HG02840 (cell line): ENCODE measurements at regions not wholly inside any gene's neighbourhood (a gene's known extent, or its start where the extent isn't known, plus 50 kb on each side); places are given as distances from the start of the nearest gene placed in this dataset.
"Not testable (repeated sequence)": the region's sequence is repeated elsewhere in the genome, so short reads cannot be mapped to it uniquely, and the experiment has no call there.

ENCODE experiments used
- ATAC-seq: cut with Tn5 transposase; IDR thresholded peaks from one replicate; pipeline ENCODE4 v1.9.1; 2021; ENCODE audit warnings: mild to moderate bottlenecking, moderate library complexity, moderate number of reproducible peaks; ENCODE audit not compliant: unreplicated experiment, low FRiP score

DNA sequence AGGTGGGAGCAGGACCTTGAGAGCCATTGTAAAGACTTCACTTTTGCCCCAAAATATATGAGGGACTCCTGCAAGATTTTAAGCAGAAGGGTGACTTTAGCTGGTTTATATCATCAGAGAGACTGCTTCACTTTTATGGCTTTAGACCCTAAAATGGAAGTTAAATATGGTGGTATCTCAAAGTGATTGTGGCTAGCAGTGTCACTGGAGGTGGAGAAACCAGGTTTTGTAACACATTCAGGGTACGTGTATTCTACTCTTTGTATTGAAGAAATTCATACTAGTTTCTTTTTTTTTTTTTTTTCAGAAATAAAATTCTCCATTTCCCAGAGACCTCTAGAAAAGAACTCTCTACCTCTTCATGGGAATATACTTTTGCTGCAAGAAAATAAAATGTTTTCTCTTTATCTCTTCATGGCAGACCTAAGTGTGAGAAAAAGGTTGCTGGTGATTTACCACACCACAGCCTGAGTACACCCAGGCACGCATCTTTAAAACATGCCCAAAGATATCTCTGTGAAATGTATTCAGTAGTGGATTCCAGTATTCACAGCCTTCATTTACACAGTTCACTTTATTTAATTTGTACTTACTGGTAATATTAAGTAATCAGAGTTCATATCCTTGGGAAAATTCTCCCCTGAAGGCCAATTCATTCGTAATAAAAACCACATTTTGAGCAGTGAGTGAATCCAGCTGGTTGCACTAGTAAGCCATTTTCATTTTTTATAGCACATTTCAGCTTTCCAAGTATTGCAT is 74.3 kb upstream of the GUCY1A1 start:
- no peak for ATAC-seq

DNA sequence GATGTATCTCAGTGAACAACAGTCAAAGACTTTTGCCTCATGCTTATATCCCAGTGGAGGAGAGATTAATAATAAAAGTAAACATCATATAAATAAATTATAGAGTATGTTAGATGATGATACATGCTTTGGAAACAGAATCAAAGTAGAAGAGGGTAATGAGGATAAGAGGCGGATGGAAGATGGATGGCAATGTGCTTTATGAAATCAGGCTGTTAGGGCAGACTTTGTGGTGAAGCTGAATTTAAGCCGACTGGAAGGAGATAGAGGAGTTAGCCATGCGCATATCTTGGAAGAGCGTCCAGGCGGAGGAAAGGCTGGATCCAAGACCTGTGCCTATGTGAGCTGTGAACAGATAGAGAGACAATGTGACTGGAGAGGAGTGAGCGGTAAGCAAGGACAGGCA is 74.9 kb upstream of the GUCY1A1 start:
- ATAC-seq: no peak

GRCh38 chr4:155590796-155591585 is 75.7 kb upstream of the GUCY1A1 start:
- no peak for ATAC-seq

GRCh38 chr4:155588437-155588836 is 78.2 kb upstream of the GUCY1A1 start:
- no peak for ATAC-seq

DNA sequence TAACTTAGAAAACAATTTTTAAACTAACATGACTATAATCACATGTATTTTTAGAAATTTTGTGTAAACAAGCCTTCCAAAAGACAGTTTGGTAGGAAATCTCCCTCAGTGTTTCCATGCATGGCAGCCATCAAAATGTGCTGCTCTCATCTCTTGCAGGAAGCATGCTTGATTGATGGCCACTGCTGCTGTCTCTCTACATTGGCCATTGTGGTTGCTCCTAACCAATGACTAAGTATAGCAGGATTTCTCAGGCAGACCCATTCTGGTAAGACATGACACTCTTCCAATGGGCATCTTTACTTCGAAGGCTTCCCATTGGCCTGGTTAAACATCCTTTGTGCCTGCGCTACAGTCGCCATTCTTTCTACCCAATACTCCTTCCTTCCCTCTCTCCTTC is 78.9 kb upstream of the GUCY1A1 start:
- no peak for ATAC-seq

- ATAC-seq: no peak
These were observed 83.6 kb upstream of the GUCY1A1 start for GRCh38 chr4:155582971-155583437.

GRCh38 chr4:155582041-155582440 is 84.6 kb upstream of the GUCY1A1 start:
- no peak for ATAC-seq

- no peak for ATAC-seq
These were observed 87.8 kb upstream of the GUCY1A1 start for GRCh38 chr4:155578726-155579370.

GRCh38 chr4:155578219-155578618 is 88.4 kb upstream of the GUCY1A1 start:
- no peak for ATAC-seq

DNA sequence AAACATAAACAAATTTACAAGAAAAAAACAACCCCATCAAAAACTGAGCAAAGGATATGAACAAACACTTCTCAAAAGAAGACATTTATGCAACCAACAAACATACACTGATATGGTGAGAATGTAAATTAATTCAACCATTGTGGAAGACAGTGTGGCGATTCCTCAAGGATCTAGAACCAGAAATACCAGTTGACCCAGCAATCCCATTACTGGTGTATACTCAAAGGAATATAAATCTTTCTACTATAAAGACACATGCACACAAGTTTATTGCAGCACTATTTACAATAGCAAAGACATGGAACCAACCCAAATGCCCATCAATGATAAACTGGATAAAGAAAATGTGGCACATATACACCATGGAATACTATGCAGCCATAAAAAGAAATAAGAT is 92.3 kb upstream of the GUCY1A1 start:
- ATAC-seq: not testable (repeated sequence)

GRCh38 chr4:155573126-155573525 is 93.5 kb upstream of the GUCY1A1 start:
- ATAC-seq: no peak

DNA sequence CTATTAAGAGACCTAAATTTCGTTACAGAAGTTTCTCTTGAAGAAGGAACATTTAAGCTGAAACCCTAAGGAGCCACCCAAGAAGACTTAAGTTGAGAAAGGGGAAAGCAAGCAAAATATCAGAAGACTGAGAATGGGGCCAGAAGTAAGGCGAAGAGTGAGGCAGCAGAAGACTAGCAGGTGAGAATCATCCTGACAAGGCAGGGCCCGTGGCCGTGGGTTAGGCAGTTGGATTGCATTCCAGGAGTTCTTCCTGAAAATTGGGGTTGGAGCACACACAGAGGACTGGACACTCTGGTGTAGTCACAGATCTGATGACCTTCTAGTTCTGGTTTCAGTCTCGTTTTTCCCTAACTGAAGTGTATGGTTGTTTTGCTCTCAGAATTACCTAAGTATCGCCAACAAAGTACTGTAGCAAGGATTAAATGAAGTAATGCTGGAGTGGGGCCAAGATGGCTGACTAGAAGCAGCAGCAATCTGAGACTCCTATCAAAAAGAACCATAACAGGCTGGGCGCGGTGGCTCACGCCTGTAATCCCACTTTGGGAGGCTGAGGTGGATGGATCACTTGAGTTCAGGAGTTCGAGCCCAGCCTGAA is 94.4 kb upstream of the GUCY1A1 start:
- ATAC-seq: no peak

DNA sequence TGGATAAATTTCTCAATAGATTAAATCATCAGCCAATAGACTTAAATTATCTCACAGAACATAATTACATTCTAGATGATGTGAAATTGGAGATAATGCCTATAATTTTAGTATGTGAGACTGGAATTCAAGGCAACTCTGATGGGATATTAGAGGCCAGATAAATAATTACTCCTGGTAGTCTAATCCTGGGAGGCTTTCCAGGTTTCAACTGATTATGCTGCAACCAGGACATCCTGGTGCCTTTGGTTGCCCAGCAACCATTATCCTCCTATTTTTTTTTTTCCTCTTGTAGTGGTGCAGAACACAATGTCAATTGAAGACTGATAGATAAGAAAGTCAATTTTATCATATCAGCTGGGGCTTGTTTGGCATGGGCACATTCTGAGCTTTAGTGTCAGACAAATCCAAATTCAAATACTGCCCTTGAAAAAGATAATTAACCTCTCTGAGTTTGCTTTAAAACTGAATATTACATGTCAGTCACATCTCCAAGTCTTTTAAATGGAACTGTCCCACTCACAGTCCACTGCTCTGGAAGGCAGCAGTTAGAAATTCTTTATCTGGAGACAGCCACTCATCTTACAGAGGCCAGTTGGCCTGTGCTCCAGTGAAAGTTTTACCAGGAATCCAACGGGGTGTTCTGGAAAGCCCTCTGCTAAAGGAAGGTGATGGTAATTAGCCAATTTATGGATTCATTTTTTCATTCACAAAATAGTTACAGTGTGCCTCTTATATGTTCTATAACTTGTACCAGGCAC is 95.3 kb upstream of the GUCY1A1 start:
- no peak for ATAC-seq

- no peak for ATAC-seq
These were observed 96.0 kb upstream of the GUCY1A1 start for GRCh38 chr4:155570661-155571060.

- no peak for ATAC-seq
These were observed 96.6 kb upstream of the GUCY1A1 start for GRCh38 chr4:155569960-155570515.

- ATAC-seq: no peak
These were observed 97.2 kb upstream of the GUCY1A1 start for GRCh38 chr4:155569471-155569870.

DNA sequence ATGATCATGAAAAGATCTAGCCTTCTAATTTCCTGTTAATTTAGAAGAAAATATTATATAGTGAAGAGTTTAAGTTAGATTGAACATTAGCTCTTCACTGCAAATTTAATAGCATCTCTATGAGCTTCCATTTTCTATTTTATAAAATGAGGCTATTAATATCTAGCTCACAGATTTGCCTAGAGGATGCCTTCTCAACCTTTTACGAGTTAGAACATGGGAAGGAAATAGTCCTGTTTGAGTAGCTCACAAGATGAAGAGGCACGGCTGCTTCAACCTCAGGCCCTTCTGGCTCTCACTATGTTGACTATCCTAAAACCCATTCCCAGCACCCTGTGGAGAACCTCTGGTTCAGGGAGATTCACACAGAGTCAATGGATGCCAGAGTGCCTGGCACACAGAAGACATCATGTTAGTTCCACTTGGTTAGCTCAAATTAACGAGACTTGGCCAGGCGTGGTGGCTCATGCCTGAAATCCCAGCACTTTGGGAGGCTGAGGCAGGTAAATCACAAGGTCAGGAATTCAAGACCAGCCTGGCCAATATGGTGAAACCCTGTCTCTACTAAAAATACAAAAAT is 97.9 kb upstream of the GUCY1A1 start:
- no peak for ATAC-seq

GRCh38 chr4:155566354-155566753 is 100.3 kb upstream of the GUCY1A1 start:
- ATAC-seq: no peak

- ATAC-seq: no peak
These were observed 100.9 kb upstream of the GUCY1A1 start for GRCh38 chr4:155565776-155566175.
